ENCODE measurements at regions not wholly inside any gene's neighbourhood (a gene's known extent, or its start where the extent isn't known, plus 50 kb on each side); places are given as distances from the start of the nearest gene placed in this dataset.
"Not testable (repeated sequence)": the region's sequence is repeated elsewhere in the genome, so short reads cannot be mapped to it uniquely, and the experiment has no call there.

- TF ChIP-seq CTCF (IDR thresholded peaks at IDR 0.05) = no peak
- no peak for TF ChIP-seq POLR2A (IDR thresholded peaks at IDR 0.05)
- H3K4me3 ChIP-seq (ENCODE audit: low read depth, poor library complexity, severe bottlenecking) = no peak overlapping the region
- intact Hi-C loops (cut with DNase I; ENCODE audit: low total_unique reads) = loop anchor here (5.0 kb wide), 1 partner anchor 1596 kb away; no protein-coding TSS in a partner anchor
- no peak for DNase-seq (ENCODE audit: low spot score in 2 of 2)
- 90 to 93% methylated on average over 3 of the region's 3 CpGs for WGBS, 2 donors
These were observed 498.7 kb downstream of the CCER1 start for GRCh38 chr12:90456248-90456647.

- WGBS, 2 donors = 50 to 54% methylated on average over 2 of the region's 2 CpGs
- TF ChIP-seq POLR2A (IDR thresholded peaks at IDR 0.05) (no peak), CTCF (IDR thresholded peaks at IDR 0.05) (no peak)
These were observed 499.2 kb downstream of the CCER1 start for GRCh38 chr12:90455756-90456155.

GRCh38 chr12:90449611-90450010, 505.4 kb downstream of the CCER1 start:
- TF ChIP-seq POLR2A (IDR thresholded peaks at IDR 0.05) (no peak), CTCF (IDR thresholded peaks at IDR 0.05) (no peak)

More at GRCh38 chr12:90455756-90456155, 499.2 kb downstream of the CCER1 start:
- H3K4me3 ChIP-seq (ENCODE audit: low read depth, poor library complexity, severe bottlenecking) = no peak overlapping the region
- intact Hi-C loops (cut with DNase I; ENCODE audit: low total_unique reads) = loop anchor here (5.0 kb wide), 1 partner anchor 1597 kb away; no protein-coding TSS in a partner anchor
- DNase-seq (ENCODE audit: low spot score in 2 of 2) = no peak

GRCh38 chr12:90443466-90443865, 511.5 kb downstream of the CCER1 start:
- 79 to 81% methylated on average over 7 of the region's 7 CpGs for whole genome bisulfite sequencing, 2 donors
- DNase-seq (ENCODE audit: low spot score in 2 of 2); H3K4me3 ChIP-seq (ENCODE audit: low read depth, poor library complexity, severe bottlenecking); intact Hi-C loops (cut with DNase I; ENCODE audit: low total_unique reads): not testable (repeated sequence)

More at GRCh38 chr12:90449611-90450010, 505.4 kb downstream of the CCER1 start:
- H3K4me3 ChIP-seq (ENCODE audit: low read depth, poor library complexity, severe bottlenecking) = no peak overlapping the region
- DNase-seq (ENCODE audit: low spot score in 2 of 2) = no peak
- intact Hi-C loops (cut with DNase I; ENCODE audit: low total_unique reads) = no loop called here

GRCh38 chr12:90441431-90441830, 513.5 kb downstream of the CCER1 start:
- no peak for TF ChIP-seq POLR2A (IDR thresholded peaks at IDR 0.05)
- no peak for TF ChIP-seq CTCF (IDR thresholded peaks at IDR 0.05)
- intact Hi-C loops (cut with DNase I; ENCODE audit: low total_unique reads) = no loop called here
- no peak for DNase-seq (ENCODE audit: low spot score in 2 of 2)
- WGBS, 2 donors = 82 to 89% methylated on average over 1 of the region's 1 CpG
- H3K4me3 ChIP-seq (ENCODE audit: low read depth, poor library complexity, severe bottlenecking) = no peak overlapping the region

GRCh38 chr12:90428881-90429280, 526.1 kb downstream of the CCER1 start:
- no peak for DNase-seq (ENCODE audit: low spot score in 2 of 2)
- TF ChIP-seq POLR2A (IDR thresholded peaks at IDR 0.05) (no peak), CTCF (IDR thresholded peaks at IDR 0.05) (no peak)
- 80 to 83% methylated on average over 3 of the region's 3 CpGs for WGBS, 2 donors
- H3K4me3 ChIP-seq (ENCODE audit: low read depth, poor library complexity, severe bottlenecking) = no peak overlapping the region
- intact Hi-C loops (cut with DNase I; ENCODE audit: low total_unique reads) = no loop called here
